ENCODE measurements at regions not wholly inside any gene's neighbourhood (a gene's known extent, or its start where the extent isn't known, plus 50 kb on each side); places are given as distances from the start of the nearest gene placed in this dataset.

- WGBS, 3 donors, result 75 to 88% (median 87%) methylated on average over 4 of the region's 4 CpGs
- H3K27ac ChIP-seq (ENCODE audit: low read depth, low read length), result no peak overlapping the region
Measured at GRCh38 chr13:107254392-107254791, 686.5 kb upstream of the ARGLU1 start.

GRCh38 chr13:107252428-107252827, 684.5 kb upstream of the ARGLU1 start:
- WGBS, 3 donors, result 37 to 70% (median 63%) methylated on average over 2 of the region's 2 CpGs
- no peak overlapping the region for H3K27ac ChIP-seq (ENCODE audit: low read depth, low read length)

GRCh38 chr13:107252021-107252420, 684.1 kb upstream of the ARGLU1 start:
- WGBS, 3 donors, result 44 to 69% (median 65%) methylated on average over 6 of the region's 6 CpGs
- H3K27ac ChIP-seq (ENCODE audit: low read depth, low read length), result no peak overlapping the region

- 66 to 79% (median 73%) methylated on average over 4 of the region's 4 CpGs for WGBS, 3 donors
Measured at GRCh38 chr13:107251341-107251740, 683.4 kb upstream of the ARGLU1 start.

GRCh38 chr13:107250628-107251027, 682.7 kb upstream of the ARGLU1 start:
- WGBS, 3 donors, result 73 to 75% (median 74%) methylated on average over 4 of the region's 4 CpGs
- no peak overlapping the region for H3K27ac ChIP-seq (ENCODE audit: low read depth, low read length)

More at GRCh38 chr13:107251341-107251740, 683.4 kb upstream of the ARGLU1 start:
- H3K27ac ChIP-seq (ENCODE audit: low read depth, low read length), result no peak overlapping the region

- H3K27ac ChIP-seq (ENCODE audit: low read depth, low read length), result no peak overlapping the region
- 72 to 81% (median 75%) methylated on average over 2 of the region's 2 CpGs for WGBS, 3 donors
Measured at GRCh38 chr13:107244241-107244640, 676.3 kb upstream of the ARGLU1 start.

GRCh38 chr13:107242138-107242537, 674.2 kb upstream of the ARGLU1 start:
- WGBS, 3 donors, result 58 to 75% (median 73%) methylated on average over 6 of the region's 6 CpGs

GRCh38 chr13:107241381-107241780, 673.4 kb upstream of the ARGLU1 start:
- 75 to 86% (median 76%) methylated on average over 7 of the region's 7 CpGs for WGBS, 3 donors
- H3K27ac ChIP-seq (ENCODE audit: low read depth, low read length), result no peak overlapping the region

More at GRCh38 chr13:107242138-107242537, 674.2 kb upstream of the ARGLU1 start:
- H3K27ac ChIP-seq (ENCODE audit: low read depth, low read length), result no peak overlapping the region

GRCh38 chr13:107239213-107239612, 671.3 kb upstream of the ARGLU1 start:
- no peak overlapping the region for H3K27ac ChIP-seq (ENCODE audit: low read depth, low read length)
- WGBS, 3 donors, result 76 to 86% (median 85%) methylated on average over 8 of the region's 8 CpGs

GRCh38 chr13:107238262-107238981, 670.5 kb upstream of the ARGLU1 start:
- WGBS, 3 donors, result 67 to 75% (median 74%) methylated on average over 6 of the region's 6 CpGs
- H3K27ac ChIP-seq (ENCODE audit: low read depth, low read length), result no peak overlapping the region

- 39 to 58% (median 55%) methylated on average over 12 of the region's 12 CpGs for WGBS, 3 donors
- H3K27ac ChIP-seq (ENCODE audit: low read depth, low read length), result no peak overlapping the region
Measured at GRCh38 chr13:107234319-107235073, 666.6 kb upstream of the ARGLU1 start.

GRCh38 chr13:107233541-107233940, 665.6 kb upstream of the ARGLU1 start:
- no peak overlapping the region for H3K27ac ChIP-seq (ENCODE audit: low read depth, low read length)
- 37 to 83% (median 69%) methylated on average over 2 of the region's 2 CpGs for WGBS, 3 donors

GRCh38 chr13:107231944-107232343, 664.0 kb upstream of the ARGLU1 start:
- H3K27ac ChIP-seq (ENCODE audit: low read depth, low read length), result no peak overlapping the region
- WGBS, 3 donors, result 40 to 70% (median 63%) methylated on average over 7 of the region's 7 CpGs

- H3K27ac ChIP-seq (ENCODE audit: low read depth, low read length), result no peak overlapping the region
Measured at GRCh38 chr13:107223867-107224266, 655.9 kb upstream of the ARGLU1 start.

- no peak overlapping the region for H3K27ac ChIP-seq (ENCODE audit: low read depth, low read length)
- 82 to 91% (median 87%) methylated on average over 3 of the region's 3 CpGs for WGBS, 3 donors
Measured at GRCh38 chr13:107222597-107222996, 654.7 kb upstream of the ARGLU1 start.

- WGBS, 3 donors, result 59 to 89% (median 83%) methylated on average over 2 of the region's 2 CpGs
Measured at GRCh38 chr13:107220245-107220644, 652.3 kb upstream of the ARGLU1 start.

GRCh38 chr13:107217251-107217650, 649.3 kb upstream of the ARGLU1 start:
- 62 to 78% (median 67%) methylated on average over 6 of the region's 6 CpGs for WGBS, 3 donors
- H3K27ac ChIP-seq (ENCODE audit: low read depth, low read length), result no peak overlapping the region

More at GRCh38 chr13:107220245-107220644, 652.3 kb upstream of the ARGLU1 start:
- H3K27ac ChIP-seq (ENCODE audit: low read depth, low read length), result no peak overlapping the region

GRCh38 chr13:107216046-107216755, 648.3 kb upstream of the ARGLU1 start:
- H3K27ac ChIP-seq (ENCODE audit: low read depth, low read length), result no peak overlapping the region
- WGBS, 3 donors, result 75 to 82% (median 78%) methylated on average over 11 of the region's 11 CpGs

- 6 to 9% (median 8%) methylated on average over 8 of the region's 8 CpGs for WGBS, 3 donors
- no peak overlapping the region for H3K27ac ChIP-seq (ENCODE audit: low read depth, low read length)
Measured at GRCh38 chr13:107211073-107211472, 643.1 kb upstream of the ARGLU1 start.

All from adipose tissue (tissue), 3 donors.